ENCODE measurements at regions not wholly inside any gene's neighbourhood (a gene's known extent, or its start where the extent isn't known, plus 50 kb on each side); places are given as distances from the start of the nearest gene placed in this dataset.

- intact Hi-C loops (cut with micrococcal nuclease; ENCODE audit: unreplicated experiment) = loop anchor here (2.0 kb wide), 1 partner anchor 269 kb away; no protein-coding TSS in a partner anchor
- Mint-ChIP-seq H3K4me1 (ENCODE audit: low read depth, unreplicated experiment) (no peaks in the 10 kb centered on the region), H3K27ac (ENCODE audit: unreplicated experiment) (no peak overlapping the region), H3K9me3 (ENCODE audit: unreplicated experiment) (no peaks in the 10 kb centered on the region), H3K27me3 (ENCODE audit: insufficient read depth, unreplicated experiment) (peaks cover 15% of the 10 kb centered on the region), H3K36me3 (ENCODE audit: insufficient read depth, unreplicated experiment) (no peaks in the 10 kb centered on the region), H3K4me3 (ENCODE audit: unreplicated experiment) (no peak overlapping the region)
- no peaks in the 10 kb centered on the region for H3K4me1 ChIP-seq
- ChIA-PET POLR2A (no interaction called here), CTCF (interaction anchor here (1.1 kb wide), 1 partner anchor 155 kb away, joined by 4 read pairs; no protein-coding TSS in a partner anchor)
- no peaks in the 10 kb centered on the region for H3K9me3 ChIP-seq
- H3K36me3 ChIP-seq (ENCODE audit: control insufficient read depth, insufficient read depth, low read length) = no peaks in the 10 kb centered on the region
- TF ChIP-seq, protein P1, sequence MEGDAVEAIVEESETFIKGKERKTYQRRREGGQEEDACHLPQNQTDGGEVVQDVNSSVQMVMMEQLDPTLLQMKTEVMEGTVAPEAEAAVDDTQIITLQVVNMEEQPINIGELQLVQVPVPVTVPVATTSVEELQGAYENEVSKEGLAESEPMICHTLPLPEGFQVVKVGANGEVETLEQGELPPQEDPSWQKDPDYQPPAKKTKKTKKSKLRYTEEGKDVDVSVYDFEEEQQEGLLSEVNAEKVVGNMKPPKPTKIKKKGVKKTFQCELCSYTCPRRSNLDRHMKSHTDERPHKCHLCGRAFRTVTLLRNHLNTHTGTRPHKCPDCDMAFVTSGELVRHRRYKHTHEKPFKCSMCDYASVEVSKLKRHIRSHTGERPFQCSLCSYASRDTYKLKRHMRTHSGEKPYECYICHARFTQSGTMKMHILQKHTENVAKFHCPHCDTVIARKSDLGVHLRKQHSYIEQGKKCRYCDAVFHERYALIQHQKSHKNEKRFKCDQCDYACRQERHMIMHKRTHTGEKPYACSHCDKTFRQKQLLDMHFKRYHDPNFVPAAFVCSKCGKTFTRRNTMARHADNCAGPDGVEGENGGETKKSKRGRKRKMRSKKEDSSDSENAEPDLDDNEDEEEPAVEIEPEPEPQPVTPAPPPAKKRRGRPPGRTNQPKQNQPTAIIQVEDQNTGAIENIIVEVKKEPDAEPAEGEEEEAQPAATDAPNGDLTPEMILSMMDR (IDR thresholded peaks at IDR 0.05; ENCODE audit: insufficient read depth in 1 of 2, low read depth in 1 of 2, low read length in 1 of 2, severe bottlenecking in 1 of 2, unreplicated experiment in 1 of 2) = no peak
- H3K4me3 ChIP-seq (ENCODE audit: low read depth, low read length) = no peak overlapping the region
- no peak for DNase-seq
- H3K27me3 ChIP-seq (replicated peaks; ENCODE audit: control insufficient read depth, insufficient read depth, low read length) = no peaks in the 10 kb centered on the region; the same call in 1 of the 2 replicates
- BruUV-seq (replicated peaks) = no TSS peak
Observed at GRCh38 chr11:45501392-45502225, 163.8 kb downstream of the CHST1 start.

DNA sequence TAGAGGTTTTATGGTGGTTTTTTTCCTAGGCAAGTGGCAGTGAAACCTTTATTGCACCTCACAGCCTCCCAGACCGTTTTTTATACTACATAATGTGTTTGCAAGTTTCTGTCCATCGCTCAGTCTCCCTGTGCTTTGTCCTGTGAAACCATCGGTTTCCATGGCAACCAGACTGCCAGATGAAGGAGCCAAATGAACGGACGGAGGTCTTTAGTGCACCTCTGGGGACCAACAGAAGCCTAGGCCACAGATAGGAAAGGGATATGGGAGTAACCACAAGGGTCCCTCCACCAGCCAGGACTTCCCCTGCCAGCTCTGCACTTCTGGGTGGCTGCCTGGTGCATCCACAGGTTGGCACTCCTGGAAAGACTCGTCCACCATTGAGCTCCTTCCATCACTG is 165.0 kb downstream of the CHST1 start:
- TF ChIP-seq, protein P1 (IDR thresholded peaks at IDR 0.05; ENCODE audit: insufficient read depth in 1 of 2, low read depth in 1 of 2, low read length in 1 of 2, severe bottlenecking in 1 of 2, unreplicated experiment in 1 of 2) = no peak
- intact Hi-C loops (cut with micrococcal nuclease; ENCODE audit: unreplicated experiment) = no loop called here
- POLR2A ChIA-PET = no interaction called here

DNA sequence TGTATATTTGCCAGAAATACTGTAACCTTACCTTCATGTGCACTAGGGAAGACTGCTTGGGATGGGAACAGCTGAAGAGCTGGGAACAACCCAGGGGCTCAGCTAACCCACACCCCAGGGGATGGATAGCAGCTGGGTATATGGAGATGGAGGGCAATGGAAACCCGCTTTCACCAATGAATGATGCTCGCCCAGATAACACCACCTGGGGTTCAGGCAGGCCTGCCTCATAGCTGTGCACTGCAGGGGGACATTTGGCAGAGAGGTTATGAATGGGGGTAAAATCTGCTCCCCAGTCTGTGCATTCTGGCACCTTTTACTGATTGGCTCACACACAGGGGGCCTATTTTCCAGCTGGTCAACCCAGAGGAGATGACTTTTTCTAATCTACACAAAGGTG is 170.7 kb downstream of the CHST1 start:
- no peak for DNase-seq
- no peak overlapping the region for H3K4me3 Mint-ChIP-seq (ENCODE audit: unreplicated experiment)
- no peaks in the 10 kb centered on the region for H3K4me1 Mint-ChIP-seq (ENCODE audit: low read depth, unreplicated experiment)
- H3K9me3 Mint-ChIP-seq (ENCODE audit: unreplicated experiment) = peaks cover 8% of the 10 kb centered on the region
- POLR2A ChIA-PET = no interaction called here
- no peaks in the 10 kb centered on the region for H3K36me3 Mint-ChIP-seq (ENCODE audit: insufficient read depth, unreplicated experiment)
- no peaks in the 10 kb centered on the region; the same call in 1 of the 2 replicates for H3K27me3 ChIP-seq (replicated peaks; ENCODE audit: control insufficient read depth, insufficient read depth, low read length)
- TF ChIP-seq, protein P1 (IDR thresholded peaks at IDR 0.05; ENCODE audit: insufficient read depth in 1 of 2, low read depth in 1 of 2, low read length in 1 of 2, severe bottlenecking in 1 of 2, unreplicated experiment in 1 of 2) = no peak
- H3K9me3 ChIP-seq = no peaks in the 10 kb centered on the region
- no peaks in the 10 kb centered on the region for H3K36me3 ChIP-seq (ENCODE audit: control insufficient read depth, insufficient read depth, low read length)
- CTCF ChIA-PET = no interaction called here
- peaks cover 19% of the 10 kb centered on the region for H3K27me3 Mint-ChIP-seq (ENCODE audit: insufficient read depth, unreplicated experiment)
- H3K27ac Mint-ChIP-seq (ENCODE audit: unreplicated experiment) = no peak overlapping the region
- no peak overlapping the region for H3K4me3 ChIP-seq (ENCODE audit: low read depth, low read length)
- intact Hi-C loops (cut with micrococcal nuclease; ENCODE audit: unreplicated experiment) = no loop called here
- no TSS peak for BruUV-seq (replicated peaks)
- H3K4me1 ChIP-seq = no peaks in the 10 kb centered on the region

More for the DNA sequence above, 165.0 kb downstream of the CHST1 start:
- Histone ChIP-seq H3K4me3 (ENCODE audit: low read depth, low read length) (no peak overlapping the region), H3K27me3 (replicated peaks; ENCODE audit: control insufficient read depth, insufficient read depth, low read length) (no peaks in the 10 kb centered on the region), H3K9me3 (no peaks in the 10 kb centered on the region), H3K36me3 (ENCODE audit: control insufficient read depth, insufficient read depth, low read length) (no peaks in the 10 kb centered on the region), H3K4me1 (no peaks in the 10 kb centered on the region)
- Mint-ChIP-seq H3K36me3 (ENCODE audit: insufficient read depth, unreplicated experiment) (no peaks in the 10 kb centered on the region), H3K4me3 (ENCODE audit: unreplicated experiment) (no peak overlapping the region), H3K4me1 (ENCODE audit: low read depth, unreplicated experiment) (no peaks in the 10 kb centered on the region), H3K27me3 (ENCODE audit: insufficient read depth, unreplicated experiment) (peaks cover 16% of the 10 kb centered on the region), H3K9me3 (ENCODE audit: unreplicated experiment) (no peaks in the 10 kb centered on the region), H3K27ac (ENCODE audit: unreplicated experiment) (no peak overlapping the region)
- CTCF ChIA-PET = interaction anchor here (1.1 kb wide), 1 partner anchor 156 kb away, joined by 4 read pairs; no protein-coding TSS in a partner anchor
- no peak for DNase-seq
- BruUV-seq (replicated peaks) = no TSS peak

All from Caco-2 (cell line).